HG03108 (cell line): ENCODE measurements at regions not wholly inside any gene's neighbourhood (a gene's known extent, or its start where the extent isn't known, plus 50 kb on each side); places are given as distances from the start of the nearest gene placed in this dataset.

ENCODE experiments used
- ATAC-seq: cut with Tn5 transposase; IDR thresholded peaks from one replicate; pipeline ENCODE4 v1.9.1; 2021; ENCODE audit warnings: moderate library complexity; ENCODE audit not compliant: unreplicated experiment

GRCh38 chr12:25712169-25712568 is 159.1 kb upstream of the LMNTD1 start:
- no peak for ATAC-seq

- ATAC-seq = peak; percentile 98
Measured at GRCh38 chr12:25713264-25713663, 160.2 kb upstream of the LMNTD1 start.

DNA sequence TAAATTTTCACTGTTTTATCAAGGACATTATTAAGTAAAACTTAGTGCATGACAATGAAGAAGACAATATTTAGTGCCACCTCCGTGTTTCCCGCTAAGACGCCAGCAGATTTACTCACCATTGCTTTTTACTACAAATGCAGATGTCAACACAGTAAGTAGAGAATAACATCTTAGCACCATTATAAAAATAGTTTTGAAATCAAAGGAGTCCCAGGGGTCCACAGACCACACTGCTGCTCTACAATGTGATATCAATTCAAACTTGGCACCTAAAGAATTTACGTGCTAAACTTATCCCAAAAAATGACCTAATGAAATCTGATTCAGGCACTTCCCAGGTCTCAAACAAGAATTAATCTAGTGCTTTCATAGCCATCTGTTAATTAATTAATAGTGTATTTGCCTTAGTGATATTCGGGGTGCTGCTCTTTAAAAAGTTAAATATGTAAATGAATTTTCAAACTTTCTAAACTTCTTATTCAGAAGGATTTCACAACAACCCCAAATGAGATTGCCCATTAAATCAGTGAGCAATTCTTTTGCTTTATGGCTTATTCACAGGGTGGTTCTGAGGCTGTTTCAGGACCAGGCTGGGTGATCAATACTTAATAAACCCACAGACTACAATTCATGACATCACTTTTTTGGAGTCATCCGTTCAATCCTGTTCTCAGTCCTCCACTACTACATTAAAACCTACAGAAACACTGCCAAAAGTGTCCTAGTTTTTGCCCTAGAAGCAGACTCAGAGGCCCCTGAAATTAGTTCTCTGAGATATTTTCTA is 161.3 kb upstream of the LMNTD1 start:
- no peak for ATAC-seq

- ATAC-seq = no peak
Measured at GRCh38 chr12:25715102-25715501, 162.0 kb upstream of the LMNTD1 start.

DNA sequence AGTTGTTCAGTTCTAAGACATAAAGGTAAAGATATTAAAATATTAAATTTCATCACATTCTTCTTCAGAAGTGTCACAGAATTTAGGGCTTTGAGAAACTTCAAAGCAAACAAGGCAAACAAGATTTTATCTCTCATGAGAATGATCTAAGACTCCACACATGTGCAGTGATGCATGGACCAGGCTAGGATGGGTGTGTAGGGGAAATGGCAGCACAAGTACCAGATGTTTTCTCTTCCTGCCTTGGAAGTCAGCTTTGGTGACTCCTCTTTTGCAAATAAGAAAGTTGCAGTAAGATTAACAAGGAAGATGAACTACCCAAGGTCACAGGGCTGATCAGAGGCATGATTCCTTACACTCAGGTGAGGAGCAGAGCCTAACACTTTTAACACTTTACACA is 163.8 kb upstream of the LMNTD1 start:
- ATAC-seq = no peak

DNA sequence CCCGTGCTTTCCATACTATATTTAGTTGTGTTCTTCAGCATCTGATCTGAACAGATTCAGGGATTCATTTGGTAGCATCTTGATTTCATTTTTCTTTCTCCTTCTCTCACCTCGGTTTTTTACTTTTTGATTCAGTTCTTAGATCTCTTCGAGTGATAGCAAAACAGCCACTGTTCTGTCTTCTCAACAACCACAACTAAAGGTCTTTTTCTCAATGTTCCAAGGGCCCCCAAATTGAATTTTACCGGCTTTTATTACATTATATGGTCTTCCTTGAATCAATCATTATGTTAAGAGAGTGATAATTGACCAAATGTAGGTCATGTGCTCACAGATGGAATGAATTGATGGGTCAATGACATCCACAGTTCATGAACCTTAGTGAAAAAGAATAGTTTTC is 164.5 kb upstream of the LMNTD1 start:
- ATAC-seq = no peak

DNA sequence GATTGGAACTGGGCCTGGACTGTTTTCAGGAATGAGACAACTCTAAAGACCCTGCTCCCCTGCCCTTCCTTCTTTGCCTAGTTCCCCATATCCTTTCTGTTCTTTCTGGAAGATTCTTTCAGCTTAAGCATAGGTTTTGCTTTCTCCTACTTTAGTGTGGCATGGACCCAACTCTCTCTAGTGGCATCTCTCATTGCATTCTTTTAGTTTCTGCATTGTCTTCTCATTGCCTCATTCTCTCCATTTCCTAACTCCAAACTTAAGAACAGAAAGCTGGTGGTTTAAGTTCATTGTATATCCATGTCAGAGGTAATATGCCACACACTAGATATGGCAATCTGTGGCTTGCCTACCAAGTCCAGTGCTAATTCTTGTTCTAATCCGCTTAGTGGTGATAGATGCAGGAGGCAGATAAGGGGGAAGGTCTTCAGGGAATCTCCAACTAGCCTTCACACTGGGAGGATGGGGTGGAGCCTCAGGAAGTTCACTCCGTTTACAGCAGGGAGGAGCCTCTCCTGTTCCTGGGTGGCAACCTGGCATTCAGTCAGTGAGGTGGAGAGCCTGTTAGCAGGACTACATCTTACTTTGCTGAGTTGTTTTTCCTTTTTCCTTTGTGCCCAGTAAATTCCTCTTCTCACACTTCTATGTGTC is 165.1 kb upstream of the LMNTD1 start:
- ATAC-seq = no peak

GRCh38 chr12:25719505-25719904 is 166.4 kb upstream of the LMNTD1 start:
- no peak for ATAC-seq

- ATAC-seq = no peak
Measured at GRCh38 chr12:25723336-25723735, 170.3 kb upstream of the LMNTD1 start.

GRCh38 chr12:25723921-25724491 is 170.9 kb upstream of the LMNTD1 start:
- no peak for ATAC-seq

DNA sequence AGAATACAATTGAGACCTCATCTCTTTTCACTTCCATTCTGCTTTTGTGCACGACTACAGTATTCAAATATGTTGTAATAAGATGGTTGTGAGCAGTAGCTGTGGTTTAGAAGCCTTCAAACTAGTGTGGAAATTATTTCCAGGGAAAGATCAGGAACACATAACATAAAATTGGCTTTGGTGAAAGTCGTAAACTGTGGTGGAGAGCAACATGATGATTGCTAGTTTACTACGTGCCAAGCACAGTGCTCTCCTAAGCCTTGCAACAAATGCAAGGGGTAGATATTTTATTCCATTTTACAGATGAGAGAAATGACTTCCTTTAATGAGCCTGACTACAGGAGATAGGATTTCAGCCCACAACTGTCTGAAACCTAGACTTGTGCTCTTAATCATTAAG is 172.4 kb upstream of the LMNTD1 start:
- ATAC-seq = no peak

DNA sequence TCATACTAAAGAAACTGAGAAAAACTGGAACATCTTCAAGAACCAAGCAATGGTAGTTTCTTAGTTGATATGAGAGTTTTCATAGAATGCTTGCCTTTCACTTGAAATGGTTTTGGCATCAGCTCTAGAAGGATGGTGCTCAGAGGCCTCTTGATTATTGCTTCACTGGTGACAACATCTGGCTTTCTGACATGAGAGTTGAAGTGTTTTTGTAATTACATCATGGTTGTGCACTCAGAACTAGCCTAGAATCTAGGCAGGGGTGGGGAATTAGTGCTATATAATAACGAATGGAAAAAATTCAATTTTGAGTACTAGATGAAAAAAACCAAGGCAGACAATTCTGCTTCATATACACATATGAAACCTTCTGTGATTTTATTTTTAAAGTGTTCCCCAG is 172.8 kb upstream of the LMNTD1 start:
- no peak for ATAC-seq

DNA sequence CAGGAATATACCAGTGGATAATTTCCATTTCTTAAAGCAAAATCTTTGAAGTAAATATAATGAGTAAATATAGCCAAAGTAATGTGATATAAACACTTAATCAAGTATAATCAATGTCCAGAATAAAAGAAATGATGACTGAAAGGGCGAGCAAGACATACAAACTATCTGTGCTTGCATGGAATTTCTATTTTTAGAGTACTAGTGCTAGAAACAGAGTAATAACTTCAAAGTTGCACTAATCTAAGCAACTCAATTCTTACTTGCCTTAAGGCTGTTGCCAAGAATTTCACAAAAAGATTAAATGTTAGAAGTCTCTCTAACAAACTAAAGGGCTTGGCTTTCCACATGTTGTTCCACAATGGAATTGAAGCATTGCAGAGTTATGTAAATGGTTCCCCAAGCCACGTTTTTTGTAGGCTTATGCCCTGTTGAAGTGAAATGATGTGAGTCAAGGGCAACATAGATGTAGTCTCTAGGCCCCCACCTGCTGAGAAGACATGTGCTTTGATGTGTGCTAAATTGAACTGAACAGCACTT is 175.0 kb upstream of the LMNTD1 start:
- no peak for ATAC-seq

DNA sequence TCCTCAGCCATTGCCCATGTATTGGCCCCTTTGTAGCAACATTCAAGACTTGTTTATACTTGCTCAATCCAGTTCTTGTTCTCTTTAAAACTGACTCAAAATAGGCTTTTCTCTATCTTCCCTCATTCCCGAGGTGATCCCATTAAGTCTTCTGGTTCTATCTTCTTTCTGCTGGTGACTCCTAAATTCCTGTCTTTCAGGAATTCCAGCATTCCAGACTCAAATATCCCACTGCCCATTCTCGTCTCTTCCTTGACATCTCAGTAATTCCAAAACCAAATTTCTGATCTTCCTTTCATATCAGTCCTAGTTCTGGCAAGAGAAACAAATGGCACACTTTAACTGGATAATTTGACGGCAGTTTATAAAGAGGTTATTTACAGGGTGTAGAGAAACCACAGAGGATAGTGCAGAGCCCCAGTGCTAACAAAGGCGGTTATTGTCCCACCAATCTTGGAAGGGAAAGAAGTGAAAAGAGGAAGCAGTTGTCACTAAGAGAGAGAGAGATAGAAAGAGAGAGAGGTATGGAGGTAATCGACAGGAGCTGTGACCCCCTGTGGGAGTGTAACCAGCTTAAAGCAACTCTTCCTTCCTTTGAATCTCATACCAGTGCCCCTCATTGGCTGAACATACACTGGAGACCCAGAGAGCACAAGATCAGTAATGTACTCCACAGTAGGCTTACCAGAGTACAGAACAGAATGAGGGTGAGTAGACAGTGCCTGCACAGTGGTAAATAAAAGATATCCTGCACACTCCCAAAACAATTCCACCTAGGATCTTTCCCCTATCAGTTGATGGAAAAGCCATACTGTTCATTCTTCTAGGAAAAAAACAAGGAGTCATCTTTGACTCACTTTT is 177.6 kb upstream of the LMNTD1 start:
- ATAC-seq = no peak

DNA sequence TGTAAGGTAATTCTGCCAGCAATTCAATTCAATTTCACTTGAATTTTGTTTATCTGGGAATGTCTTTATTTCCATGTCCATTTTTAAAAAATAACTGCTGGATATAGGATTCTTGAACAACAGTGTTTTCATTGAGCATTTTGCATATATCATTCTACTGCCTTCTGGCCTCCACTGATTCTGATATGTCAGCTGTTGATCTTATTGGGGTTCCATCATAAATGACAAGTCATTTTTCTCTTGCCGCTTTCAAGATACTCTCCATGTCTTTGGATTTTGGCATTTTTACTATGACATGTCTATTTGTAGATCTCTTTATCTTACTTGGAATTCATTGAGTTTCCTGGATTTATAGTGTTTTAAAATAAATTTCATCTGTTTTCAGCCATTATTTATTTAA is 180.5 kb upstream of the LMNTD1 start:
- no peak for ATAC-seq

DNA sequence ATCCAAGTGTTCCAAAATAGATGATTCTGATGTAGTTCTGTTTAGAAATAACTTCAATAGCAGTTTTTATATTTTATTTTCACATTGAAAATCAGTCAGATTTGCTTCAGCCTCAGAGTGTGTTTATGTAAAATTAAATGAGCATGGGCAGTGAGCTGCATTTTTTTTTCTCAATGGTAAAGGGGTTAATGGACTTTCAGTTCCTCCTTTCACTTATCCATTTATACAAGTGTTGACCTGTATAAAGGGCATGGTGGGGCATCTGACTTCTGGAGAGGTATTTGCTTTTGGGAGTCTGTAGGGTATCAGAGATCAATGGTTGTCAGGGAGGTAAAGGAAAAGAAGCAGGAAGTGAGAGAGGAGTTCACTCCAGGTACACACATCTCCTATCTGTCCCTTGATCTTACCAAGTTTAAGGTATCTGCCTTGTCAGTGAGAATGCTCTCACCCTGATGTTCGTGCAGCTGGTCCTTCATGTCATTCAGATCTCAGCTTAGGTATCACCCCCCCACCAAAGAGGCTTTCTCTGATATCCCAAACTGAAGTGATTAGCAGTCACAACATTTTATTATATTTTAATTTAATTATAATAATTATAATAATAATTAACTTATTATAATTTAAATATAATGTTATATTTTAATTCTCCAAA is 181.6 kb upstream of the LMNTD1 start:
- no peak for ATAC-seq

DNA sequence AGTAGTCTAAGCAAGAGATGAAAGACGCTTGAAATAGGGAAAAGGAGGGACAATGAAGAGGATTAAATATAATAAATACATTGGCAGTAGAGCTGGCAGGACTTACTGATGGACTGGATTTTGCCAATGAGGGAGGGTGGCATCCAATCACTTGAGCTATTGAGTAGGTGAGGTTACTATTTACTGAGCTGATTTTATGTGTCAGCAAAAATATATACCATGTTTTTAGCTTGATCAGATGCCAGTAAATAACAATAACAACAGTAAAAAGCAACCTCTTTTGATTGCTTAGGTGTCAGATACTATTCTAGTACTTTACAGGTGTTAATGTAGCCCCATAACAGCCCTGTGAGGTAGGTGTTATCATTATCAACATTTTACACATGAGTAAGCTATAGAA is 187.5 kb upstream of the LMNTD1 start:
- ATAC-seq = no peak

GRCh38 chr12:25741917-25742316 is 188.8 kb upstream of the LMNTD1 start:
- ATAC-seq = no peak

- ATAC-seq = no peak
Measured at GRCh38 chr12:25743679-25744215, 190.7 kb upstream of the LMNTD1 start.

DNA sequence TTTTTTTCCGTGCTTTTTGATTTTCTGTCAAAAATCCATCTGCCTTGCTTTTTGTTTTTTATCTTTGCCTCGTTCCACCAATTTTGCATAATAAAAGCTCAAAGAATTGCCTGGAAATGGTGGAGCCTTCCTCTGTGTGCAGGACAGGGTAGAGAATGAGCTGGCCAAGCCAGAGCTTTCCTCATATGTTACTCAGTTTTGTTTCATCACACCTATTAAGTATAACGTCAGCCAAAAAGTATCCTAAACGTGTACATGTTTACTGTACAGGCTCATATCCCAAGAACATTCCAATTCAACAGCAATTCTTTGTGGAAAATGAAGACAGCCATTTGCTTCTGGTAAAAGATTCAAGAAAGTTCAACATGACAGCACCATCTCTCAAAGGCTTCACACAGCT is 191.2 kb upstream of the LMNTD1 start:
- ATAC-seq = no peak
